ENCODE measurements at regions not wholly inside any gene's neighbourhood (a gene's known extent, or its start where the extent isn't known, plus 50 kb on each side); places are given as distances from the start of the nearest gene placed in this dataset.
A peak's percentile ranks its signal among the peaks of the same experiment; 100 is the strongest.

DNA sequence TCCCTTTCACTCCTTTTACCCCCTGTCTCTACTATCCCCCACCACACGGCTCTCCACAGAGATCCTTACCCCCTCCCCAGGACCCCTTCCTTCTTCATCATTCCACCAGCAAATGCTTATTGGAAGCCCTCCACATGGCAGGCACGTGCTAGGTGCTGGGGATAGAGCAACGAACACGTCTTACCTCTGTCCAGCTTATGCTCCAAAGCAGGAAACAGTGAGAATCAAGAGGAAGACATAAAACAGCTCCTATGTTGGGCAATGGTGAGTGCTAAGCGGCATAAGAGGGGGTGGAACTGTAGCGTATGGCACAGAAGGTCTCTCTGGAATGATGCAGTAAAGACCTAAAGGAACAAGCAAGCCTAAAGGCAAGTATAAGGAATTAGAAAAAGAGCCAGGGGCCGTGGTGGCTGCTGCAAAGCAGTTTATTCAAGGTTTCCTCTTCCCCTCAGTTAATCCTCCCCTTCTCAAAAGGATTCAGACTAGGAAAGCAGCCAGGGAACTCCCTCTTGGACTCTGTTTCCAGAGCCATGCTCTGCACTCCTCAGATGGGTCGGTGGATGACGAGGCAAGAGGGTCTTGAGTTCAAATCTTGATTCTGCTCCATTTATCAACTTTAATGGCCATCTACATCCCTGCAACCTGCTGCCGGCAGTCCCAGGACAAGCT, 289.4 kb downstream of the FOXO1 start:
- DNase-seq: no peak

DNA sequence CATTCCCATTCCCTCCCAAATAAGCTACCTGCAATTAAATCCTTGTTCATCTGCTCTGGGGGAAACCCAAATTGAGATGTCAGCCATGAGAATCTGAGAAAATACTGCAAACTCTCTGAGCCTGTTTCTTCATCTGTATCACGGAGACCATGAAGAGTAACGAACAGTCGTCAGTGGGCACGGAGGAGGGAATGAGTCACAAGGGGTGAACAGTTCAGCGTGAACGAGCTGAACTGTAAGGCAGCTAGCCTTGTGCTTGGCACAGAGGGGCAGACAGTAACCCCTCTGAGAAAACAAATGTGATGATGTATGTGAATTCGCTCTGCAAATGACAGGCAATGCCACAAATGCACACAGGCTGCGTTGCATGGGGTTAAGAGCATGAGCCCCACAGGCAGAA, 288.7 kb downstream of the FOXO1 start:
- no peak for DNase-seq

DNA sequence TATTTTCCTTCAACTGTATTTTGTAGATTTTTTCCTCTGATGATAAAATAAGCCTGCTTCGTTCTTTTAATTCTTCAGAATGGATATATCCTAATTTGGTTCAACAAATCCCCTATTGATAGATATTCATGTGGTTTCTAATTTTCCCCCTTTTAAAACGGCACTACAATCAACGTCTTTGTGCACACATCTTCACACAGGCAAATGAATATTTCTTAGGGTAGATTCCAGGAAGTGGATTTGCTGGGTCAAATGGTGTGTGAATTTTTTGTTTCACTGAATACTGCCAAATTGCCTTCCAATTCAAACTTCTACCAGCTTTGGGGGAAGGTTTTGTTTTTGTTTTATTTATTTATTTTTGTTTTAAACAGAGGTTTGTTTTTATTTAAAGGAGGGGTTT, 287.2 kb downstream of the FOXO1 start:
- no peak for DNase-seq

DNA sequence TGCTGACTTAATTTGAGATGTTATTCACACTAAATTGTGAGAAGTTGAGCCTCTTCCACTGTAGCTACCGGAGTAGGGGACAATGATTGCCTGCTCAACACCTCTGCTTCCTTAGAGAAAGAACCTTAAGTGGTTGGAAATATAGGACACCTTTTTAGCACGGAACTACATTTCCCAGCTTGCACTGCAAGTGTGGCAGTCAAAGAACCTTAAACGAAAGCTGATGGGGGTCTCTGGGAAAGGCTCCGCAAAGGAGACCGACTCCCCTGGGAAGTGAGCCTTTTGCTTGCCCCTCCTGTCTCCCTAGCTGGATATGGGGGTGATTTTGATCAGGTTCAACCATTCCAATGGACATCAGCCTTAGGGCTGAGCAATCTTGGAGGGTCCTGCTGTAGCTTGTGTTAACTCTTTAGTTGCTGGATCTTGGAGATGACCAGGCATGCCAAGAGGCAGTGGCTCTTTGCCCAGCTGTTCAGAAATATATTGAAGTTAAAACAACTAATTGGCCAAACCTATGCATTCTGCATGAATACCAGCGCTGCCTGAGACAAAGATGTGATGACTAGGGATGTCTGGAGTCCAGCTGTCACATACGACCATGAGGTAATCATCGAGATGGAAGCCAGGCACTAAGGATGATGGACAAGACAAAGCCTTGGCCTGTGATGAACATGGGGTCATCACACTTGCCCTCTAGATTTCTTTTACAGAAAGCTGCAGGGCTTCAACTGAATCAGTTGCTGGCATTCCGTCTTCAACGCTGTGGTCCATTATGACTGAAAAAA, 286.5 kb downstream of the FOXO1 start:
- DNase-seq: no peak

DNA sequence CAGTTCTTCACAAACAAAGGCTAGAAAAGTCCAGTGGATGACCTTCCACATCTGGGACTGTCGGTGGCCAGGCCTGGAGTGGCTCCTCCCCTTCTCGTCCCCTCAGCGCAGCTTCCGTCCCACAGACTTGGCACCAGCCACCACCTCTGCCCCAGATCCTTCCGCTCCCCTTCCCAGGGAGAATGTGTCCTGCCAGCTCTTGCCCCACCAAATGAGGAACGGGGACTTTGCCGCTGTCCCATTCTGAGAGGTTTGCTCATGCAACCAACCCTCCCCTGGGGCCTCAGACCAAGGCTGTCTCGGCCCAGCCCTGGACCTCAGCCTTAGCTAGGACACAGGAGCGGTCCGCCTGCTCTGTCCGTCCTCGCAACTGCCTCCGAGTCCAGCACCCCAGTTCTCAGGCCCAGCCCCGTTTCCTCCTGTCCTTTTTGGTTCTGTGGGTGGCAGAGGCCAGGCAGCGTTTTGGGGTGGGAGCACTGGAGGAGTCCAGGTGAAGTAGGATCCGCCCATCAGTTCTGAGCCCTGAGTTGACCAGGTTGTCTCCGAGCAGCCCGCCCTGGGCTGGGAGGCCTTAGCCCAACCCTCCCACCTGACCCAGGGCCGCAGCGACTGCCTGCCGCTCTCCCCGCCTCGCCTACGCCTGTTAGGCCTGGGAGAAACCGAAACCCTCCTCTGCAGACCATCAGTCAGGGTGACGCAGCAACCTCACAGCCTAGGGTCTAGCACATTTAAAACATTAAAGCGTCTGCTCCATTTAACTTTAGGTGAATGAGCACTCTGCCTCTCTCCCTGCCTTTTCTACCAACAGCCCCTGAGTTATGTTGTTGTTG, 284.3 kb downstream of the FOXO1 start:
- no peak for DNase-seq

GRCh38 chr13:40383132-40383531, 283.3 kb downstream of the FOXO1 start:
- DNase-seq: no peak

DNA sequence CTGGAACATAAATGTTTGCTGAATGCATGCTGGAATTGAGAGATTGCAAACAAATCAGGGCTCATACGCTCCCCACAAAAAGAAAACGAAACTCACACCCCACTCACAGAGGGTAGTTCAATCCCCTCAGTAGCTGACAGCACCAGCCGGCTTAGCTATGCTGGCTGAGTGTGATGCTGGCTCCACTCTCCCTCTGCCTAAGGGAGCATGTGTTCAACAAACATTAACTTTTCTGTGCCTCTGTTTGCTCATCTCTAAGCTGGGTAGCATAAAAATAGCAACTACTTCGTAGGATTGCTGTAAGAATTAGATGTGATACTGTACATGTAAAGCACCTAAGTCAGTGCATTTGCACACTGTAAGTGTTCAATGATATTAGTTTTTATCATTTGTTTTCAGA, 282.6 kb downstream of the FOXO1 start:
- DNase-seq: no peak

DNA sequence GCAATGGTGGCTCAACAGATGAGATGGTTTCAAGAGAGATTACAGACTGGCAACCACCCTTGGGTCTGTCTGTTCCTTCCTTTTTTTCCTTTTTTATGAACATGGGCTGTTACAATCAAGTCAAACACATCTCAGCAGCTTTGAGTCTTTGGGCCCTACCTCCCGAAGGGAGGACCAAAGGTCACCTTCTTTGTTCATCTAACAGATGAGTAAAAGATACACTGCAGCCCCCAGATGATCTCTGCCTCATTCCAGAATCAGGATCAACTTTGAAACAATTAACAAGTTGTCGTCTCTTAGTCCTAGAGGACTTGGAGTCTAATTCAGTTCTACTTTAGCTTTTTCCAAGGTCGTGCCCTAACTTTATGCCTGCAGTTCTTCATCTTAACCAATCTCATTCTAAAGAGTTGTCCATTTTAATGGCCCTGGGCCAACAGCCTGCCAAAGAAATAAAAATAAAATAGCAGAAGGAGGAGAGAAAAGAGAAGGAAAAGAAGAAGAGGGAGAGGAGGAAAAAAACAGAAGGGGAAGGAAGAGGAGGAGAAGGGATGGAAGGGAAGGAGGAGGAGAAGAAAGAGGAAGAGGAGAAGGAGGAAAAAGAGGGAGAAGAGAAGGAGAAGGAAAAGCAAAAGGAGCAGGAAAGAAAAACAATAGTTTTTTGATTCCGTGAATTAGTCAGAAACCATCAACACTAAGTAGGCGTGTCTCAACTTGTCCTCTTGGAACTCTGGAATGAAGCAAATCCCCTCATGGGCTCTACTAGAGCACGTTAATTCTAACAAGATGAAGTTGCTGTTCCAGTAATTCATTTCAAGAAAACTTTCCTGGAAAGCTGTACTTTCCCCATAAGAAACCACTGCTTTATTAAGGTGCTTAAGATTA, 281.2 kb downstream of the FOXO1 start:
- no peak for DNase-seq

GRCh38 chr13:40385858-40386180, 280.6 kb downstream of the FOXO1 start:
- no peak for DNase-seq

DNA sequence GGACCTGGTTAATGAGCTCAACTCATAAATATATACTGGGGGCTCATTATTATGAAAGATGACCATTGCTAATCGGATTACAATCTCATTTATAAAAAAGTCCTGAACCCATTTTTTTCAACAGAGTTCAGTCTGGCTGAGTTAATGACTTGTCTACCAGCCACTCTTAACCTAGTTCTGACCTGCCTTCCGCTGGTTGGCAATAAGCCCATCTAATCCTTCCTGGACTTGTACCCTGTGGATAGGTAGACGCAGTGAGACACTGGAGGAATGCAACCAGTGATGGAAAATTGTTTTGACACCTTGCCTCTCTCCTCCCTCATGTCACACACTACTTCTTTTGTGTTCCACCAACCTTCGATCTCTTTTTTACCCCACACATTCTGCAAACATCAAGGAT, 279.9 kb downstream of the FOXO1 start:
- DNase-seq: no peak

GRCh38 chr13:40387775-40388174, 278.7 kb downstream of the FOXO1 start:
- no peak for DNase-seq

GRCh38 chr13:40388617-40389016, 277.8 kb downstream of the FOXO1 start:
- DNase-seq: no peak

GRCh38 chr13:40389081-40389641, 277.3 kb downstream of the FOXO1 start:
- DNase-seq: no peak

- no peak for DNase-seq
Measured at GRCh38 chr13:40390401-40390916, 276.0 kb downstream of the FOXO1 start.

DNA sequence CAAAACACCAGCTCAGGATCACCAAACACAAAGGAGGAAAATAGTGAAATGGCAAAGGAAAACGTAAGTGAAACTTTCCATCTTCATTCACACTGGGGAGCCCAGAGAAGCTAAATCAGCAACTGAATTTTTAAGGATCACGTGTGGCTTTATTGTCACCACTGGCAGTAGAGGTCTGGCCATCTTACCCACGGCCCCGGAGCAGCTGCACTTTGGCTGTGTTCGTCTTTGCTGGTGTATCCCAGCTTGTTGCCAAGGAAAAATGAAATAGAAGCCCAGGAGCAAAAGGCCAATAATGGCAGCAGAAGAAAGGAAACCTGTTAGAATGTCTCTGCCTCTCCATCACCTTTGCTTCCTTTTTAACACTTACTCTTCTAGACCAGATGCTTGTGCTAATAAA, 274.7 kb downstream of the FOXO1 start:
- DNase-seq: no peak

DNA sequence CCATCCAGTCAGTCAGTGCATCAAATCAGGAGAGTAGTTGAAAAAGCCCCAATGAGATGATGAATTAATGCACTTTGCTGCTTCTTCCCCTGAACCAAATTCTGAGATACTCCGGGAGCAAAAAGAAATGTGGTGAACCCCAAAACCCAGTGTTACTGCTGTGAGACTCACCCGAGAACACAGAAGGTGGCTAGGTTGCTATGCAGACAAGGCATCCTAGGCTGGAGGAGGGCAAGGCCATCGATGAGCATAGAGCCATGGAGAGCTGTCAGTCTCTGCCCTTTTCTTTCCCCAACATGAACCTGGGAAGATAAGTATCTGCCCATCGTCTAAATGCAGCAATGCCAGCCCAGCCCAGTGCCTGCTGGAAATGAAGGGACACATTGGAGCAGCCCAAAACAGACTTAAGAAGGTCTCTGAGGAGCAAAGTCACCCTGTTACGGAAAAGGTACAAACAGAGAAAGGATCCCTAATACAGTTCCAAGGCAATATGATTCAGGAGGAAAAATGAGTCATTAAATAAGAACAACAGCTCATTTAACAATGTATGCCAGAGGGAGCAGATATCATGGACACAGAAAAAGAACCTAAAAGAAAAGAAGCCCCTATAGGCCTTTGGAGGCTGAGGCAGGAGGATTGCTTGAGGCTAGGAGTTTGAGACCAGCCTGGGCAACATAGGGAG, 272.0 kb downstream of the FOXO1 start:
- no peak for DNase-seq

DNA sequence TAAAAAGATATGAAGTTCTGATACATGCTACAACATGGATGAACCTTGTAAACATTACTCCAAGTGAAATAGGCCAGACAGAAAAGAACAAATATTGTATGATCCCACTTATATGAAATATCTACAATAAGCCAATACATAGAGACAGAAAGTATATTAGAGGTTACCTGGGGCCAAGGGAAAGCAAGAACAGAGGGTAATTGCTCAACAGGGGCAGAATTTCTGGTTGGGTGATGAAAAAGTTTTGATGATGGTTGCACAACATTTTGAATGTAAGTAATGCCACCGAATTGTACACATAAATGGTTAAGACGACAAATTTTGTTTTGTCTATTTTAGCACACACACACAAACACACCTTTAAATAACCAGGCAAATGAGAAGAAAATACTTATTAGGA, 268.4 kb downstream of the FOXO1 start:
- no peak for DNase-seq

DNA sequence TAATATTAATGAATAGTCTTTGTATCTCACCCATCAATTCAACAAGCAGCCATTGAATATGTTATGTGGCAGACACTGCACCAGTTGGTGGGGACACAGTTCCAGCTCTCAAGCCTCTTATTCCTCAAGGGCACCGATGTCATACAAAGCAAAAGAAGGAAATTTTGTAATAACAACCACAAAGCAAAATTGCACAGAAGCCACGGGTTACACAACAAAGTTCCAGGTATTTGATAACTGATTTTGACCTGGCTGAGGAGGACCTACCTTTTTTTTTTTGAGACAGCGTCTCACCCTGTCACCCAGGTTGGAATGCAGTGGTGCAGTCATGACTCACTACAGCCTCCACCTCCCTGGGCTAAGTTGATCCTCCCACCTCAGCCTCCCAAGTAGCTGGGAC, 266.7 kb downstream of the FOXO1 start:
- DNase-seq: no peak

GRCh38 chr13:40401911-40402776, 264.3 kb downstream of the FOXO1 start:
- DNase-seq: peak; percentile 0

- no peak for DNase-seq
Measured at GRCh38 chr13:40402931-40403431, 263.5 kb downstream of the FOXO1 start.

Data from NCI-H1436 treated with DMSO at 0.1 percent for 48 hours (cell line).